ENCODE measurements at regions not wholly inside any gene's neighbourhood (a gene's known extent, or its start where the extent isn't known, plus 50 kb on each side); places are given as distances from the start of the nearest gene placed in this dataset.

DNA sequence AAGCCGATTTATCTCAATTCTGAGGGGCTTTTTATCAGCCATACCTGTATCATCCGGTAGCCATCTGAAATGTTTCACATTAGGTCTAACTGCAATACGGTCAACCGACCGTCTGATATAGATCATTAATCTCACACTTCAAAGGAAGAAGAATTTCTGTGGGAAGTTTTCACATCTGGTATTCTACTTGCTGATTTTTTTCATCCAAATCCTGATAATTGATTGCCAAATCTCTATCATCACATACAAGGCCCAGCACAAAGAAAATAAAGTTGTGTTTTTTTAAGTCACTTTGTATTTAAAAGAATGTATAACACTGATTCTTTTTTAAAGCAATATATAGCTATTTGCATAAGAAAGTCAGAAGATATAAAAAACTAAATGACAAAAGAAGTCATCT is 132.3 kb downstream of the DKK1 start:
- no peaks in the 10 kb centered on the region for H3K9me3 ChIP-seq
- H3K36me3 ChIP-seq, result no peaks in the 10 kb centered on the region
- ATAC-seq (no peak), DNase-seq (no peak)
- 42 to 61% (median 54%) methylated on average over 5 of the region's 5 CpGs for WGBS, 4 donors
- H3K4me3 ChIP-seq, result no peak overlapping the region
- no peak overlapping the region for H3K27ac ChIP-seq
- H3K4me1 ChIP-seq, result peaks cover 0 to 5% (median 0%) of the 10 kb centered on the region in 12 donors
- intact Hi-C loops (cut with DNase I), result no loop called here
- H3K27me3 ChIP-seq, result no peaks in the 10 kb centered on the region
- no peak for TF ChIP-seq POLR2A (IDR thresholded peaks at IDR 0.05)
- TF ChIP-seq, protein P1, sequence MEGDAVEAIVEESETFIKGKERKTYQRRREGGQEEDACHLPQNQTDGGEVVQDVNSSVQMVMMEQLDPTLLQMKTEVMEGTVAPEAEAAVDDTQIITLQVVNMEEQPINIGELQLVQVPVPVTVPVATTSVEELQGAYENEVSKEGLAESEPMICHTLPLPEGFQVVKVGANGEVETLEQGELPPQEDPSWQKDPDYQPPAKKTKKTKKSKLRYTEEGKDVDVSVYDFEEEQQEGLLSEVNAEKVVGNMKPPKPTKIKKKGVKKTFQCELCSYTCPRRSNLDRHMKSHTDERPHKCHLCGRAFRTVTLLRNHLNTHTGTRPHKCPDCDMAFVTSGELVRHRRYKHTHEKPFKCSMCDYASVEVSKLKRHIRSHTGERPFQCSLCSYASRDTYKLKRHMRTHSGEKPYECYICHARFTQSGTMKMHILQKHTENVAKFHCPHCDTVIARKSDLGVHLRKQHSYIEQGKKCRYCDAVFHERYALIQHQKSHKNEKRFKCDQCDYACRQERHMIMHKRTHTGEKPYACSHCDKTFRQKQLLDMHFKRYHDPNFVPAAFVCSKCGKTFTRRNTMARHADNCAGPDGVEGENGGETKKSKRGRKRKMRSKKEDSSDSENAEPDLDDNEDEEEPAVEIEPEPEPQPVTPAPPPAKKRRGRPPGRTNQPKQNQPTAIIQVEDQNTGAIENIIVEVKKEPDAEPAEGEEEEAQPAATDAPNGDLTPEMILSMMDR (IDR thresholded peaks at IDR 0.05), result no peak

- Histone ChIP-seq H3K36me3 (no peaks in the 10 kb centered on the region), H3K4me1 (peaks cover 0 to 5% (median 0%) of the 10 kb centered on the region in 12 donors), H3K4me3 (no peak overlapping the region), H3K27ac (no peak overlapping the region), H3K9me3 (no peaks in the 10 kb centered on the region), H3K27me3 (no peaks in the 10 kb centered on the region)
- TF ChIP-seq POLR2A (IDR thresholded peaks at IDR 0.05), result no peak
- TF ChIP-seq, protein P1 (IDR thresholded peaks at IDR 0.05), result no peak
- ATAC-seq (no peak), DNase-seq (no peak)
- intact Hi-C loops (cut with DNase I), result no loop called here
Measured at GRCh38 chr10:52447931-52448353, 133.9 kb downstream of the DKK1 start.

- Histone ChIP-seq H3K36me3 (no peaks in the 10 kb centered on the region), H3K9me3 (no peaks in the 10 kb centered on the region), H3K4me3 (no peak overlapping the region), H3K27ac (no peak overlapping the region), H3K27me3 (no peaks in the 10 kb centered on the region), H3K4me1 (no peaks in the 10 kb centered on the region)
- intact Hi-C loops (cut with DNase I), result no loop called here
- WGBS, 4 donors, result 86 to 90% (median 89%) methylated on average over 6 of the region's 6 CpGs
- no peak for DNase-seq
- no peak for ATAC-seq
- no peak for TF ChIP-seq POLR2A (IDR thresholded peaks at IDR 0.05)
- TF ChIP-seq, protein P1 (IDR thresholded peaks at IDR 0.05), result no peak
Measured at GRCh38 chr10:52450762-52451291, 136.7 kb downstream of the DKK1 start.

GRCh38 chr10:52451817-52452216 is 137.7 kb downstream of the DKK1 start:
- DNase-seq (no peak), ATAC-seq (no peak)
- no peak overlapping the region for H3K27ac ChIP-seq
- H3K9me3 ChIP-seq, result no peaks in the 10 kb centered on the region
- no peaks in the 10 kb centered on the region for H3K36me3 ChIP-seq
- H3K4me1 ChIP-seq, result no peaks in the 10 kb centered on the region
- intact Hi-C loops (cut with DNase I), result no loop called here
- no peaks in the 10 kb centered on the region for H3K27me3 ChIP-seq
- no peak for TF ChIP-seq POLR2A (IDR thresholded peaks at IDR 0.05)
- TF ChIP-seq, protein P1 (IDR thresholded peaks at IDR 0.05), result no peak
- no peak overlapping the region for H3K4me3 ChIP-seq
